ENCODE measurements at regions not wholly inside any gene's neighbourhood (a gene's known extent, or its start where the extent isn't known, plus 50 kb on each side); places are given as distances from the start of the nearest gene placed in this dataset.

DNA sequence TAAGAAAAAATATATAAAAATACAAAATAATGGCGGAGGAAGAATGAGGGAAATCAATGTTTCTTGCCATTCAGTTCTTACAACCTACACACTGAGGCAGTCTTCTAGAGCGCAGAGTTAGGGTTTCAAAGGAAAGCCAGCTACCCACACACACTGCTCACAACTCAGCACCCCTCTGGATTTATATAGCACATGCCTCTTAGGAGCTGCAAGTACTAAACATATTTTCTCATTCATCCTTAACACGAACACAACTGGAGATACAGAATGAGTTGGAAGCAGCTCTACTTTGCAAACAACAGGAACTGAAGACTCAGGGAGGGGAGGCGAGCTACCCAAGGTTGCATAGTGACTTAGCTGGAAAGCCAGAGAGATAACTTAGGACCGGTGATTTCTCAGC lies 293.8 kb downstream of the CTTN start:
- Histone ChIP-seq H3K27me3 (ENCODE audit: control insufficient read depth in 3 of 3, insufficient read depth in 3 of 3, low read length in 2 of 3) (no peaks in the 10 kb centered on the region), H3K4me1 (ENCODE audit: control insufficient read depth in 5 of 5, insufficient read depth in 5 of 5, low read length in 5 of 5) (no peaks in the 10 kb centered on the region), H3K9me3 (ENCODE audit: control insufficient read depth in 4 of 4, insufficient read depth in 3 of 4, low read length in 3 of 4) (no peaks in the 10 kb centered on the region), H3K4me3 (no peak overlapping the region), H3K9ac (ENCODE audit: insufficient read depth in 1 of 2, low read length in 2 of 2) (no peak overlapping the region), H3K36me3 (ENCODE audit: control insufficient read depth in 4 of 4, insufficient read depth in 4 of 4, low read length in 4 of 4) (no peaks in the 10 kb centered on the region), H3K27ac (ENCODE audit: low read depth in 1 of 2, low read length in 1 of 2) (no peak overlapping the region)
- DNase-seq (no peak), ATAC-seq (ENCODE audit: insufficient read depth, low FRiP score) (no peak)
- TF ChIP-seq, protein P1, sequence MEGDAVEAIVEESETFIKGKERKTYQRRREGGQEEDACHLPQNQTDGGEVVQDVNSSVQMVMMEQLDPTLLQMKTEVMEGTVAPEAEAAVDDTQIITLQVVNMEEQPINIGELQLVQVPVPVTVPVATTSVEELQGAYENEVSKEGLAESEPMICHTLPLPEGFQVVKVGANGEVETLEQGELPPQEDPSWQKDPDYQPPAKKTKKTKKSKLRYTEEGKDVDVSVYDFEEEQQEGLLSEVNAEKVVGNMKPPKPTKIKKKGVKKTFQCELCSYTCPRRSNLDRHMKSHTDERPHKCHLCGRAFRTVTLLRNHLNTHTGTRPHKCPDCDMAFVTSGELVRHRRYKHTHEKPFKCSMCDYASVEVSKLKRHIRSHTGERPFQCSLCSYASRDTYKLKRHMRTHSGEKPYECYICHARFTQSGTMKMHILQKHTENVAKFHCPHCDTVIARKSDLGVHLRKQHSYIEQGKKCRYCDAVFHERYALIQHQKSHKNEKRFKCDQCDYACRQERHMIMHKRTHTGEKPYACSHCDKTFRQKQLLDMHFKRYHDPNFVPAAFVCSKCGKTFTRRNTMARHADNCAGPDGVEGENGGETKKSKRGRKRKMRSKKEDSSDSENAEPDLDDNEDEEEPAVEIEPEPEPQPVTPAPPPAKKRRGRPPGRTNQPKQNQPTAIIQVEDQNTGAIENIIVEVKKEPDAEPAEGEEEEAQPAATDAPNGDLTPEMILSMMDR (IDR thresholded peaks at IDR 0.05; ENCODE audit: control extremely low read depth, extremely low read depth): no peak
- WGBS, 2 donors: 88 to 93% methylated on average over 5 of the region's 5 CpGs

DNA sequence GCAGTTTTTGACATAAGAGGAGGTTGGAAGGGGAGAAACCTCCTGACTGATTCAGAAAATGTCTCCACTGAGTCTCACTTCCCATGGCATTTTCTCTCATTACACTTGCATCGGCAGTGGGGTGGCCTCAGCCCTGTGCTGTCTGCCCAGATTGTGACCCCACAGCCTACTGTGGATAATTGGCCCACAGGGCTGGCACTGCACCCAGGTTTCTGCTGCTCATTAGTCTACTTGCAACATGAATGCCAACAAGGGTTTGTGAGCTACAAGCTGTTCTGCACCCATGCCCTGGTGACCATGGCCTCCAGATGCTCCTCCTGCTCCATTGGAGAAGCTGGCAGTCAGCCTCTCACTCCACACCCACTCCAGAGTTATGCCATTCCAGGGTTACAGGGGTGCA lies 296.0 kb downstream of the CTTN start:
- DNase-seq (no peak), ATAC-seq (ENCODE audit: insufficient read depth, low FRiP score) (no peak)
- Histone ChIP-seq H3K9me3 (ENCODE audit: control insufficient read depth in 4 of 4, insufficient read depth in 3 of 4, low read length in 3 of 4) (no peaks in the 10 kb centered on the region), H3K27ac (ENCODE audit: low read depth in 1 of 2, low read length in 1 of 2) (no peak overlapping the region), H3K27me3 (ENCODE audit: control insufficient read depth in 3 of 3, insufficient read depth in 3 of 3, low read length in 2 of 3) (no peaks in the 10 kb centered on the region), H3K36me3 (ENCODE audit: control insufficient read depth in 4 of 4, insufficient read depth in 4 of 4, low read length in 4 of 4) (no peaks in the 10 kb centered on the region), H3K4me3 (no peak overlapping the region), H3K4me1 (ENCODE audit: control insufficient read depth in 5 of 5, insufficient read depth in 5 of 5, low read length in 5 of 5) (no peaks in the 10 kb centered on the region), H3K9ac (ENCODE audit: insufficient read depth in 1 of 2, low read length in 2 of 2) (no peak overlapping the region)
- 85 to 95% methylated on average over 1 of the region's 1 CpG for WGBS, 2 donors
- TF ChIP-seq, protein P1 (IDR thresholded peaks at IDR 0.05; ENCODE audit: control extremely low read depth, extremely low read depth): no peak

DNA sequence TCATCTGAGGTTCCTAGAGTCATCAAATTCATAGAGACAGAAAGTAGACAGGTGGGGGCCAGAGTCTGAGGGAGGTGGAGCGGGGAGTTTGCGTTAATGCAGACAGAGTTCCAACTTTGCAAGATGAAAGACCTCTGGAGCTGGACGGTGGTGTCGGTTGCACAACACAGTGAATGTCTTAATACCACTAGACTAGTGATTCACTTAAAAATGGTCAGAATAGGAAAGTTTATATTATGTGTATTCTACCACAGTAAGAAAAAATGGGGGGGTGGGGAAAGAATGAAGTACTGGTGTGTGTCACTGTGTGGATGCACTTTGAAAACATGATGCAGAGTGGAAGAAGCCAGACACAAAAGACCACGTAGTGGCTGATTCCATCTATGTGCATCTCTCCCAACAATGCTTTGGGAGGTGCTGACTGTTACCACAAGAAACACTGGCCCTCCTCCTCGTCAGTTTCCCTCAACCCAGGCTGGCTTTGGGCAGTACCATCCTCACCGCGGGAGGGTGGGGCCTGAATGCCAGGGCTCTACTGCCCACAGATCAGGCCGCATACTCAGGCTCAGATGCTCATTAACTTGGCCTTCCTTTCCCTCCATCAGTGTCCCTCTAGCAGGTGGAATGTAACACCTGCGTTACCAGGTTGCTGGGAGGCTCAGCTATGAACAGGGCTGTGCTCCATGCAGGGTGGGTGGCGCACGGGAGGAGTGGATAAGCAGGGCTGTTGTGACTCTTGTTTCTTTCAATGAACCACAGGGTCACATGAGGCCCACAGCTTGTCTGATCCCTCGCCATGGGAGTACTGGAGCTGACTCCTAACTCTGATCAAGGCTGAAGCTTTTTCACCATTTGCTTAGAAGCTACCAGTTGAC lies 297.0 kb downstream of the CTTN start:
- no peak overlapping the region for H3K9ac ChIP-seq (ENCODE audit: insufficient read depth in 1 of 2, low read length in 2 of 2)
- H3K36me3 ChIP-seq (ENCODE audit: control insufficient read depth in 4 of 4, insufficient read depth in 4 of 4, low read length in 4 of 4): no peaks in the 10 kb centered on the region
- no peak overlapping the region for H3K27ac ChIP-seq (ENCODE audit: low read depth in 1 of 2, low read length in 1 of 2)
- no peaks in the 10 kb centered on the region for H3K27me3 ChIP-seq (ENCODE audit: control insufficient read depth in 3 of 3, insufficient read depth in 3 of 3, low read length in 2 of 3)
- H3K4me3 ChIP-seq: no peak overlapping the region
- ATAC-seq (ENCODE audit: insufficient read depth, low FRiP score) (no peak), DNase-seq (no peak)
- TF ChIP-seq, protein P1 (IDR thresholded peaks at IDR 0.05; ENCODE audit: control extremely low read depth, extremely low read depth): no peak
- H3K9me3 ChIP-seq (ENCODE audit: control insufficient read depth in 4 of 4, insufficient read depth in 3 of 4, low read length in 3 of 4): no peaks in the 10 kb centered on the region
- H3K4me1 ChIP-seq (ENCODE audit: control insufficient read depth in 5 of 5, insufficient read depth in 5 of 5, low read length in 5 of 5): peaks cover 0 to 5% (median 0%) of the 10 kb centered on the region in 5 donors
- WGBS, 2 donors: 89 to 90% methylated on average over 13 of the region's 13 CpGs

Data from lung (tissue), 11 donors.